ENCODE measurements at regions not wholly inside any gene's neighbourhood (a gene's known extent, or its start where the extent isn't known, plus 50 kb on each side); places are given as distances from the start of the nearest gene placed in this dataset.
"Not testable (repeated sequence)": the region's sequence is repeated elsewhere in the genome, so short reads cannot be mapped to it uniquely, and the experiment has no call there.

- no peak for TF ChIP-seq Cebpa-rat (IDR thresholded peaks at IDR 0.05)
Measured at GRCh38 chrX:13218758-13219157, 101.1 kb downstream of the ATXN3L start.

GRCh38 chrX:13216139-13216538 lies 103.7 kb downstream of the ATXN3L start:
- H4K20me1 ChIP-seq = no peaks in the 10 kb centered on the region
- H3K36me3 ChIP-seq = no peaks in the 10 kb centered on the region
- peaks cover 0 to 9% (median 3%) of the 10 kb centered on the region in 11 experiments; a peak in 5 of 22 replicates for H3K27me3 ChIP-seq
- H3K4me3 ChIP-seq = no peak overlapping the region
- H3K4me1 ChIP-seq = peaks cover 8 to 17% (median 10%) of the 10 kb centered on the region in 10 experiments; a peak in 16 of 20 replicates
- no peak overlapping the region for H3K27ac ChIP-seq
- H3K9me3 ChIP-seq (replicated peaks in 1 of 11) = no peaks in the 10 kb centered on the region; a peak in 3 of 22 replicates
- H3K4me2 ChIP-seq = 0 out of 22 replicates have a peak overlapping the region, but pooled peaks of 1 of the 11 experiments have one; percentile 19
- no peak for TF ChIP-seq Cebpa-rat (IDR thresholded peaks at IDR 0.05)
- H3K9ac ChIP-seq = no peak overlapping the region

More at GRCh38 chrX:13218758-13219157, 101.1 kb downstream of the ATXN3L start:
- Histone ChIP-seq H3K4me2 (no peak overlapping the region), H3K4me3 (no peak overlapping the region), H3K4me1 (peaks cover 0 to 7% (median 0%) of the 10 kb centered on the region in 10 experiments; a peak in 5 of 20 replicates), H3K9ac (no peak overlapping the region), H4K20me1 (no peaks in the 10 kb centered on the region), H3K27ac (no peak overlapping the region), H3K27me3 (peaks cover 7 to 31% (median 20%) of the 10 kb centered on the region in 11 experiments; a peak in 14 of 22 replicates), H3K9me3 (replicated peaks in 1 of 11) (no peaks in the 10 kb centered on the region; a peak in 2 of 22 replicates), H3K36me3 (no peaks in the 10 kb centered on the region)

- H3K9ac ChIP-seq = no peak overlapping the region
- no peak overlapping the region for H3K4me3 ChIP-seq
- H3K36me3 ChIP-seq = no peaks in the 10 kb centered on the region
- no peak for TF ChIP-seq Cebpa-rat (IDR thresholded peaks at IDR 0.05)
- H3K4me1 ChIP-seq = peaks cover 8 to 17% (median 10%) of the 10 kb centered on the region in 10 experiments; a peak in 16 of 20 replicates
- no peak overlapping the region for H3K27ac ChIP-seq
- no peaks in the 10 kb centered on the region for H4K20me1 ChIP-seq
- H3K4me2 ChIP-seq = no peak overlapping the region
- peaks cover 0 to 9% (median 0%) of the 10 kb centered on the region in 11 experiments; a peak in 1 of 22 replicates for H3K27me3 ChIP-seq
- H3K9me3 ChIP-seq (replicated peaks in 1 of 11) = no peaks in the 10 kb centered on the region; a peak in 3 of 22 replicates
Measured at GRCh38 chrX:13215729-13216128, 104.1 kb downstream of the ATXN3L start.

- no peak overlapping the region for H3K4me3 ChIP-seq
- H3K36me3 ChIP-seq = no peaks in the 10 kb centered on the region
- no peak overlapping the region for H3K9ac ChIP-seq
- no peaks in the 10 kb centered on the region for H4K20me1 ChIP-seq
- 0 out of 22 replicates have a peak overlapping the region, but pooled peaks of 1 of the 11 experiments have one; percentile 26 for H3K27ac ChIP-seq
- H3K4me2 ChIP-seq = peak overlapping the region; percentile 3 to 57 (median 36); a peak in 19 of 22 replicates
- no peak for TF ChIP-seq Cebpa-rat (IDR thresholded peaks at IDR 0.05)
- H3K9me3 ChIP-seq (replicated peaks in 1 of 11) = peaks cover 0 to 10% (median 0%) of the 10 kb centered on the region in 11 experiments; a peak in 6 of 22 replicates
- peaks cover 8 to 17% (median 10%) of the 10 kb centered on the region in 10 experiments; a peak in 16 of 20 replicates for H3K4me1 ChIP-seq
- H3K27me3 ChIP-seq = 0 out of 22 replicates have a peak, but pooled peaks cover 0 to 10% (median 0%) of the 10 kb centered on the region in 11 experiments
Measured at GRCh38 chrX:13212191-13212651, 107.6 kb downstream of the ATXN3L start.

GRCh38 chrX:13210142-13210541 lies 109.7 kb downstream of the ATXN3L start:
- H3K27ac ChIP-seq; H4K20me1 ChIP-seq; H3K36me3 ChIP-seq; H3K4me2 ChIP-seq; H3K9ac ChIP-seq; H3K9me3 ChIP-seq (replicated peaks in 1 of 11); H3K4me3 ChIP-seq: not testable (repeated sequence)
- peaks cover 8 to 11% (median 9%) of the 10 kb centered on the region in 10 experiments; a peak in 14 of 20 replicates for H3K4me1 ChIP-seq
- peaks cover 0 to 20% (median 0%) of the 10 kb centered on the region in 11 experiments; a peak in 7 of 22 replicates for H3K27me3 ChIP-seq

GRCh38 chrX:13209704-13210103 lies 110.1 kb downstream of the ATXN3L start:
- H3K4me2 ChIP-seq, H3K9ac ChIP-seq, H3K36me3 ChIP-seq, H4K20me1 ChIP-seq, H3K4me3 ChIP-seq, H3K27ac ChIP-seq: not testable (repeated sequence)
- Histone ChIP-seq H3K4me1 (peaks cover 8 to 11% (median 9%) of the 10 kb centered on the region in 10 experiments; a peak in 14 of 20 replicates), H3K9me3 (replicated peaks in 1 of 11) (peaks cover 0 to 10% (median 0%) of the 10 kb centered on the region in 11 experiments; a peak in 4 of 22 replicates), H3K27me3 (peaks cover 0 to 20% (median 0%) of the 10 kb centered on the region in 11 experiments; a peak in 7 of 22 replicates)

- Histone ChIP-seq H3K36me3 (no peaks in the 10 kb centered on the region), H3K27ac (no peak overlapping the region), H3K4me2 (no peak overlapping the region), H3K4me1 (peaks cover 8 to 11% (median 9%) of the 10 kb centered on the region in 10 experiments; a peak in 14 of 20 replicates), H3K27me3 (peaks cover 0 to 20% (median 0%) of the 10 kb centered on the region in 11 experiments; a peak in 7 of 22 replicates), H3K9me3 (replicated peaks in 1 of 11) (peaks cover 0 to 10% (median 0%) of the 10 kb centered on the region in 11 experiments; a peak in 4 of 22 replicates), H4K20me1 (no peaks in the 10 kb centered on the region), H3K4me3 (no peak overlapping the region), H3K9ac (no peak overlapping the region)
- no peak for TF ChIP-seq Cebpa-rat (IDR thresholded peaks at IDR 0.05)
Measured at GRCh38 chrX:13208281-13208935, 111.4 kb downstream of the ATXN3L start.

GRCh38 chrX:13203271-13203670 lies 116.6 kb downstream of the ATXN3L start:
- no peak for TF ChIP-seq Cebpa-rat (IDR thresholded peaks at IDR 0.05)
- H3K4me1 ChIP-seq = peaks cover 0 to under 1% (median 0%) of the 10 kb centered on the region in 10 experiments; a peak in 1 of 20 replicates
- H4K20me1 ChIP-seq = no peaks in the 10 kb centered on the region
- no peak overlapping the region for H3K4me3 ChIP-seq
- H3K4me2 ChIP-seq = no peak overlapping the region
- H3K36me3 ChIP-seq = no peaks in the 10 kb centered on the region
- H3K9ac ChIP-seq = no peak overlapping the region
- H3K27me3 ChIP-seq = peaks cover 0 to 31% (median 6%) of the 10 kb centered on the region in 11 experiments; a peak in 11 of 22 replicates
- H3K27ac ChIP-seq = no peak overlapping the region
- 0 out of 22 replicates have a peak, but pooled peaks cover 0 to 5% (median 0%) of the 10 kb centered on the region in 11 experiments for H3K9me3 ChIP-seq (replicated peaks in 1 of 11)

- Histone ChIP-seq H3K9me3 (replicated peaks in 1 of 11) (0 out of 22 replicates have a peak, but pooled peaks cover 0 to 5% (median 0%) of the 10 kb centered on the region in 11 experiments), H4K20me1 (no peaks in the 10 kb centered on the region), H3K27ac (no peak overlapping the region), H3K4me1 (peaks cover 0 to 6% (median 0%) of the 10 kb centered on the region in 10 experiments; a peak in 2 of 20 replicates), H3K27me3 (peaks cover 0 to 28% (median 6%) of the 10 kb centered on the region in 11 experiments; a peak in 11 of 22 replicates), H3K4me2 (no peak overlapping the region), H3K9ac (no peak overlapping the region), H3K4me3 (no peak overlapping the region), H3K36me3 (no peaks in the 10 kb centered on the region)
- TF ChIP-seq Cebpa-rat (IDR thresholded peaks at IDR 0.05) = no peak
Measured at GRCh38 chrX:13201605-13202219, 118.1 kb downstream of the ATXN3L start.
